IPS-NIHi7 (cell line): ENCODE measurements at regions not wholly inside any gene's neighbourhood (a gene's known extent, or its start where the extent isn't known, plus 50 kb on each side); places are given as distances from the start of the nearest gene placed in this dataset.
"Not testable (repeated sequence)": the region's sequence is repeated elsewhere in the genome, so short reads cannot be mapped to it uniquely, and the experiment has no call there.

ENCODE experiments used
- DNase-seq: peaks from one replicate; pipeline ENCODE4 v3.0.0; 2012; ENCODE audit warnings: mixed read lengths; ENCODE audit errors: extremely low spot score

GRCh38 chr6:4460586-4461475 lies 315.4 kb upstream of the CDYL start:
- DNase-seq = no peak

- no peak for DNase-seq
These were observed 316.2 kb upstream of the CDYL start for GRCh38 chr6:4459996-4460395.

GRCh38 chr6:4459032-4459431 lies 317.2 kb upstream of the CDYL start:
- DNase-seq = no peak

- no peak for DNase-seq
These were observed 316.3 kb upstream of the ECI2 start for GRCh38 chr6:4451718-4452117.

GRCh38 chr6:4451081-4451480 lies 315.7 kb upstream of the ECI2 start:
- DNase-seq = no peak

GRCh38 chr6:4450237-4450636 lies 314.9 kb upstream of the ECI2 start:
- DNase-seq = no peak

- DNase-seq = no peak
These were observed 314.0 kb upstream of the ECI2 start for GRCh38 chr6:4449409-4449808.

- no peak for DNase-seq
These were observed 313.5 kb upstream of the ECI2 start for GRCh38 chr6:4448841-4449240.

- no peak for DNase-seq
These were observed 312.4 kb upstream of the ECI2 start for GRCh38 chr6:4447639-4448330.

- no peak for DNase-seq
These were observed 311.6 kb upstream of the ECI2 start for GRCh38 chr6:4446982-4447381.

GRCh38 chr6:4441981-4442434 lies 306.6 kb upstream of the ECI2 start:
- no peak for DNase-seq

- no peak for DNase-seq
These were observed 303.8 kb upstream of the ECI2 start for GRCh38 chr6:4439159-4439558.

GRCh38 chr6:4437342-4437741 lies 302.0 kb upstream of the ECI2 start:
- no peak for DNase-seq

- DNase-seq = no peak
These were observed 300.6 kb upstream of the ECI2 start for GRCh38 chr6:4435981-4436445.

GRCh38 chr6:4434655-4435054 lies 299.3 kb upstream of the ECI2 start:
- no peak for DNase-seq

- DNase-seq = no peak
These were observed 297.8 kb upstream of the ECI2 start for GRCh38 chr6:4433199-4433598.

GRCh38 chr6:4426968-4427367 lies 291.6 kb upstream of the ECI2 start:
- no peak for DNase-seq

GRCh38 chr6:4421837-4422236 lies 286.5 kb upstream of the ECI2 start:
- no peak for DNase-seq

- DNase-seq = no peak
These were observed 284.9 kb upstream of the ECI2 start for GRCh38 chr6:4420160-4420865.

- DNase-seq = no peak
These were observed 280.2 kb upstream of the ECI2 start for GRCh38 chr6:4415549-4415948.

- not testable (repeated sequence) for DNase-seq
These were observed 278.7 kb upstream of the ECI2 start for GRCh38 chr6:4414078-4414477.

- DNase-seq = no peak
These were observed 277.7 kb upstream of the ECI2 start for GRCh38 chr6:4413073-4413472.
